Memory B cell (primary cell): ENCODE measurements at regions not wholly inside any gene's neighbourhood (a gene's known extent, or its start where the extent isn't known, plus 50 kb on each side); places are given as distances from the start of the nearest gene placed in this dataset.

Experiments used
- ATAC-seq: fragments of 150-1000 bp; cut with Tn5 transposase; 2 replicates; pipeline ENCODE4 v1.10.0; 2021; ENCODE audit warnings: low read depth, mild to moderate bottlenecking, moderate library complexity
- DNase-seq, 2 donors: peaks; one replicate each; pipeline ENCODE4 v3.0.0; 2022; ENCODE audit warnings: low spot score in 2 of 2
- H3K27ac Mint-ChIP-seq: one replicate; pipeline ENCODE4 v1.8.0; 2022; ENCODE audit warnings: mild to moderate bottlenecking, moderate library complexity, mixed read lengths
- H3K27me3 Mint-ChIP-seq: one replicate; pipeline ENCODE4 v1.8.0; 2022; ENCODE audit warnings: mixed read lengths
- H3K36me3 Mint-ChIP-seq: one replicate; pipeline ENCODE4 v1.8.0; 2022; ENCODE audit warnings: mild to moderate bottlenecking, mixed read lengths
- H3K4me1 Mint-ChIP-seq: one replicate; pipeline ENCODE4 v1.8.0; 2022; ENCODE audit warnings: mixed read lengths
- H3K4me3 Mint-ChIP-seq: one replicate; pipeline ENCODE4 v1.8.0; 2022; ENCODE audit warnings: mild to moderate bottlenecking, moderate library complexity, mixed read lengths
- H3K9me3 Mint-ChIP-seq: one replicate; pipeline ENCODE4 v1.8.0; 2022; ENCODE audit warnings: mixed read lengths

DNA sequence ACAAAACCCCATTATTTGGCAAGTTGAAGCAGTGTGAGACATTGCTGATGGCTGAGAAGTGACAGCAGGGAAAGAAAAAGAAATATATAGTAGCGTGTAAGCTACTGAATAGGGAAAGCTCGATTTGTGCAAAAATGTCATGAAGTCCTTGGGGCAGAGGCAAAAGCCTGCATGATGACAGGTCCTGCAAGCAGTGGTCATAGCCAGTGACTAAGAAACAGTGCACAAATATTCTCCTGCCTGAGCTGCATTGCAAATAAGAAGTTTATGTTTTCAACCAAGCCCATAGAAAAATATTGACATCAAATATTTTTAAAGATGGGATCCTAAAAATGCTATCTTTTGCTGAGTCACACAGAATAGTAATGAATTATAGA is 270.0 kb downstream of the SLITRK6 start:
- Mint-ChIP-seq H3K27ac (no peak overlapping the region), H3K9me3 (peaks cover 2% of the 10 kb centered on the region), H3K4me3 (no peak overlapping the region), H3K36me3 (no peaks in the 10 kb centered on the region), H3K4me1 (no peaks in the 10 kb centered on the region), H3K27me3 (no peaks in the 10 kb centered on the region)
- DNase-seq, result no peak
- no peak for ATAC-seq

DNA sequence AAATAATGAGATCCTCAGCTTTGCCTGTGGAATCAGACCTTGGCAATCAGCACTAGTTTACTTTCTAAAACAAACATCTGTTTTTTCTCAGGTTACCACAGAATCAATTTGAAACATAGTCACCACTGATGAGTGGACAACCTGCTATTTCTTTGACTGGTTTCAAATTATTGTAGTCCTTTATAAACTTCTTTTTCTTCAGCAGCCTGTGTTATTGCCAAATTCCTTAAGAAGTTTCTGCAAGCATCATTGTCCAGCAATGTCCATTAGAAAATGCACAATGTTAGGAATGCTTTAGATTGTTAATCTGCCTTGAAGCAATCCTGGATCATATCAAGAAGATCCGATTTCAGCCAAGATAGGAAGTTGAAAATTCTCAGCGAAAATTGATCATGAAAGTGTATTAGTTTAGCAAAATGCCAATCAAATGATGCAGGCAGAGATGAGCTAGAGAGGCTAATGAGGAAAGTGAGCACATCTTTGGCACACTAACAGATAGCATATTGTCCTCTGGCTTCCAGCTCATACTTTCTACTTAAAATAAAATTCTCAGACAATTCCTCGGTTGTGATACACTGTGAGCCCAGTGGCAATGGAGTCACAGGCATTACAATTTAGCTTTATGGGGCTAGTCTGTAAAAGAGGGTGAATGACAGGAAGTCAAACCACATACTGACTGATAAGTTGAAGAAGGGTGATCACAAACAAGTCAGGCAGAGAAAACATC is 270.6 kb downstream of the SLITRK6 start:
- H3K4me1 Mint-ChIP-seq, result no peaks in the 10 kb centered on the region
- no peak for DNase-seq
- no peak overlapping the region for H3K4me3 Mint-ChIP-seq
- peaks cover 2% of the 10 kb centered on the region for H3K9me3 Mint-ChIP-seq
- H3K27me3 Mint-ChIP-seq, result no peaks in the 10 kb centered on the region
- no peak for ATAC-seq
- H3K36me3 Mint-ChIP-seq, result no peaks in the 10 kb centered on the region
- no peak overlapping the region for H3K27ac Mint-ChIP-seq

DNA sequence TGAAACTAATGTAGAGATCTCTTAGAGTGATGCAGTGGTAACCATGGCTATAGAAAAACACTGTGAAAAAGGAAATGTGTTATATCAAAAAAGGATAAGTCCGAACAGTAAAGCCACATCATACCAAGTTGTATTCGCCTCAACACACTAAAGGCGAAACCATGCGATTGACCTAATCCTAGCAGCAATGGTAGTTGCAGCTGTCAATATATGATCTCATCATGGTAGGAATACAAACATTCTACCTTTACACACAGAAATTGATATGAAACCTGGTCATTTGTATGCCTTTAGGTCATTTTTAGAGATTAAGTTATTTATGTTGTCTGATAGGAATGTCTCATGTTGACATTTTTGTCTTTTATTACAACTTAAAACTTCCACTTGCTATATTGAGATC is 271.9 kb downstream of the SLITRK6 start:
- no peak overlapping the region for H3K27ac Mint-ChIP-seq

DNA sequence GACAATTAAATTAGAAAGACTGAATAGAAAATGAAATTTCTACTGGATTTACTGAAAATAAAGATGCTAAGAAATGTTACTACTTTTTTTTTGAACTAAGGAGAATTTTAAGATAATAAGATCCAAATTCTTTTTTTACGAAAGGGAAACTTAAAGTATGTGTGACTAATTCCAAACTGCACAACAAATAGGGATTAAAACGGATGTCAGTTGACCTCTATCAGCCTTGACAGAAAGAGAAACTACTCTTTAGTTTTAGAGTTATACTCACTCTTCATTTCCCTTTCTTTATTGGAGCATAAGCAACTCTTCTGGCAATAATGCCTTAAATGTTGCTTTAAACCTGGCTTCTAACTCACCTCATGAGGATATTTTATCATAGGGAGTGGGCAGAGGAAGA is 273.8 kb downstream of the SLITRK6 start:
- Mint-ChIP-seq H3K36me3 (no peaks in the 10 kb centered on the region), H3K4me3 (no peak overlapping the region), H3K27ac (no peak overlapping the region), H3K9me3 (no peaks in the 10 kb centered on the region), H3K4me1 (no peaks in the 10 kb centered on the region), H3K27me3 (no peaks in the 10 kb centered on the region)
- no peak for DNase-seq
- ATAC-seq, result no peak

More for the DNA sequence above, 271.9 kb downstream of the SLITRK6 start:
- Mint-ChIP-seq H3K27me3 (no peaks in the 10 kb centered on the region), H3K4me1 (no peaks in the 10 kb centered on the region), H3K36me3 (no peaks in the 10 kb centered on the region), H3K4me3 (no peak overlapping the region), H3K9me3 (no peaks in the 10 kb centered on the region)
- ATAC-seq, result no peak
- no peak for DNase-seq

DNA sequence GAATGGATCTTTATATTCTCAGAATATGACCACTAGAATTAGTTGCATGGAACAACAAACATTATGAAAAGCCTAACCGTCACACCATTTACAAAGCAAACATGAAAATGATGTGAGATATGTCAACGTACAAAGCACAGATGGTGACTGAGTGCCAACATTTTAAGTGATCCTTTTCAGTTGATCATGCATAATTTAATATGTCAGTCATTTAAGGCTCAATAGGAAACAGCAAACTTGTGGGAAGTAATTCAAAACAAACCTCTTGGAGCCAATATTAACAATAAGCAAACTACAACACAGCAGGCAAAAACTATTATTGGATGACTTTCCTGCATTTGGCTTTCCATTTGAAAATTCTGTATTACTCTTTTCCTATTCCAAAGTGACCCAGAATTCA is 277.6 kb downstream of the SLITRK6 start:
- Mint-ChIP-seq H3K9me3 (no peaks in the 10 kb centered on the region), H3K4me1 (no peaks in the 10 kb centered on the region), H3K27ac (no peak overlapping the region), H3K36me3 (no peaks in the 10 kb centered on the region), H3K27me3 (no peaks in the 10 kb centered on the region), H3K4me3 (no peak overlapping the region)
- ATAC-seq (no peak), DNase-seq (no peak)

DNA sequence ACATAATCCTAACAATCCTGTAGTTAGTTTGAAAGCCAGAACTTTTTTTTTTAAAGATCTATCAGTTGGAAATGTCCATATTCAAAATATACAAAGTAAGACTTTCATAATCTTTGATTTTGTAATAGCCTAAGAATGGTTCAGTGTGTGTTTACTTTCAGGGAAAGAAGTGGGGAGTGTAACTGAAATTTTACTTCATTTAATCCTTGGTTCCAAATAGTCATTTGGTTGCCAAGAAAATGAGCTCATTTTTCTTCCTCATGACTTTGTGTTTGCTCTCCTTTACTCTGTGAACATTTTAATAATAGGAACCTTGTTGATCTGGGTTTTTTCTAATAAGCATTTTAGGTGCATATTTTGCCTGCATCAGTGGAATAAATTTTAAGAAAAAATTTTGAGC is 278.8 kb downstream of the SLITRK6 start:
- Mint-ChIP-seq H3K9me3 (peaks cover 3% of the 10 kb centered on the region), H3K27me3 (no peaks in the 10 kb centered on the region), H3K4me1 (no peaks in the 10 kb centered on the region), H3K27ac (no peak overlapping the region), H3K4me3 (no peak overlapping the region), H3K36me3 (no peaks in the 10 kb centered on the region)
- no peak for DNase-seq
- no peak for ATAC-seq

DNA sequence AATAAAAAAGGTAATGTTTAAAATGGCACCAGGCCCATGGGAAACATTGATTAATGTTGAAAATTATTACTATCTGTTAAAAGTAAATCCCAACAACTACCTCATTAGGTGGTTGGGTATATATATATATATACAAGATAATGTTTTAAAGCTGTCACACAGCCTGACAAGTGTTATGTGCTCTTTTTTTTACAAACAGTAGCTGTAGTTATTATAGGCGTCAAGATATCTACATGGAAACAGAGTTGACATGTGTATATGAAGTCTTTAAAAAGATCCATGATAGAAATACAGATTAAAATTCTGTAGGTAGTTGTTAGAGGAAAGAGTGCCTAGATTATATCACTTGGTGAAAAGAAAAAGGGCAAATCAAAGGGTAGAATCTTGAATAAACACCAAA is 279.9 kb downstream of the SLITRK6 start:
- Mint-ChIP-seq H3K4me1 (no peaks in the 10 kb centered on the region), H3K4me3 (no peak overlapping the region), H3K27me3 (no peaks in the 10 kb centered on the region), H3K9me3 (peaks cover 3% of the 10 kb centered on the region), H3K27ac (no peak overlapping the region), H3K36me3 (no peaks in the 10 kb centered on the region)
- no peak for DNase-seq
- ATAC-seq, result no peak

DNA sequence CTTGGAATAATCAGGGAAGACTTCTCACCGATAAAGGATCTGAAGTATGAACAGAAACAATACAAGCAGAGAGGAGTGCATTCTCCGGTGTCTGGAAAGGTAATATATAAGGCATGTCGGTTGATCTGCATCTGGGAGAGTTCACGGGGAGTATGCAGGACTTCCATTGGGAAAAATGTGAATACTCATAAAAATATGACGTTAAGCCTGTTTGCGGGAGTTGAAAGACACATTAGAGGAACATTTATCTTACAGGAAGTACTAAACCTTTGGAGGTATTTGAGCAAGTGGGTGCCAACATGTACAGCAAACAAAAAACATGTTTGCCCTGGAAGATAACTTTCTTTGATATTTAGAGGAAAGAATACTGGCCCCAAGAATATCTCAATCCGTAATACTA is 286.8 kb downstream of the SLITRK6 start:
- no peak overlapping the region for H3K4me3 Mint-ChIP-seq
- ATAC-seq (no peak), DNase-seq (no peak)
- no peak overlapping the region for H3K27ac Mint-ChIP-seq
- peaks cover 3% of the 10 kb centered on the region for H3K9me3 Mint-ChIP-seq
- H3K4me1 Mint-ChIP-seq, result no peaks in the 10 kb centered on the region
- H3K36me3 Mint-ChIP-seq, result no peaks in the 10 kb centered on the region
- H3K27me3 Mint-ChIP-seq, result no peaks in the 10 kb centered on the region

DNA sequence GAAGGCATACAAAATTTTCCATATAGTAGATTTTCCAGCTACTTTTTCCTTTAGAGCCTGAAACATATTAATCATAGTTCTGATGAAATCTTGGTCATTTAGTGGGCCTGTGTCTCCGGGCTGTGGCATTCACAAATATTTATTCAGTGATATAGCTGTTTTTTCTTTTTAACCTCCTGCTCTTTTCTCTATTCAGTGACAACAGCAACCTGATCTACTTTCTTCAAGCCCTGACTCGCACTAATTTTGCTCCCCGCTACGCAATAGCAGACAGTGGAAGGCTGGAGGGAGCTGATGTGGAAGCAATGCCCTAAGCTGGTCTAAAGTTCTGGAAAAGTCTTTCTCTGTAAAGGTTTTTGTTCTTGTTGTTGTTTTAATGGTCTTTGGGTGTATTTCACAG is 289.7 kb downstream of the SLITRK6 start:
- peaks cover 3% of the 10 kb centered on the region for H3K9me3 Mint-ChIP-seq
- no peak overlapping the region for H3K4me3 Mint-ChIP-seq
- H3K27ac Mint-ChIP-seq, result no peak overlapping the region
- no peaks in the 10 kb centered on the region for H3K36me3 Mint-ChIP-seq
- ATAC-seq, result no peak
- H3K27me3 Mint-ChIP-seq, result no peaks in the 10 kb centered on the region
- DNase-seq, result no peak
- no peaks in the 10 kb centered on the region for H3K4me1 Mint-ChIP-seq

DNA sequence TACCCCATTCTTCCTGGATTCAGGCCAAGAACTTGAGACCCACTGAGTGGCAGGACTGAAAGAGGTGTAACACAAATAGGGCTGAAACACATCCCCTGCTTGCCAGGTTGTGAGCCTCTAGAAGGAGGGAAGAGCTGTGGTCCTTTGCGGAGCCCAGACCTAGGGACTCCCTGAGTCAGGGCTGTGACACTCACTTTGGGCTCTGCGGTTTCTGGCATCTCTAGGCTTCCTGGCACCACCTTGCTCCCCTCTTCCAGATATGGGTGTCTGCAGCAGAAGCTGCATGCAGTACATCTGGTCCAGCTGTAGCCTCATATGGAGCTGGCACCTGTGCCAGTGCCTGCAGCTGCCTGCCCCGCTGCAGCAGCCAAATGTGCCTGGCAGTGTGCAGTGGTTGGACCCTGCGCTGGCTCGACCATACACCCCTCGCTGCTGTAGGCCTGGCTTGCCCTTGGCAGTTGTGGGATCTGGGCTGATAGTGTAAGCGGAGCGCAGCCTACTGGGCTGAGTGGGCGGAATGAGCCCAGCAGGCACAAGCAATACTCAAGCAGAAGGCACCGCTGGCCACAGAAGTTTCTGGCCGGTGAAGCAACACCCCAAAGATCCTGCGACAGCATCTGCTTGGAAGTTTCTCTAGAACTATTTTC is 290.4 kb downstream of the SLITRK6 start:
- ATAC-seq (no peak), DNase-seq (no peak)
- Mint-ChIP-seq H3K4me3 (no peak overlapping the region), H3K36me3 (no peaks in the 10 kb centered on the region), H3K4me1 (no peaks in the 10 kb centered on the region), H3K9me3 (peaks cover 3% of the 10 kb centered on the region), H3K27me3 (no peaks in the 10 kb centered on the region), H3K27ac (no peak overlapping the region)

DNA sequence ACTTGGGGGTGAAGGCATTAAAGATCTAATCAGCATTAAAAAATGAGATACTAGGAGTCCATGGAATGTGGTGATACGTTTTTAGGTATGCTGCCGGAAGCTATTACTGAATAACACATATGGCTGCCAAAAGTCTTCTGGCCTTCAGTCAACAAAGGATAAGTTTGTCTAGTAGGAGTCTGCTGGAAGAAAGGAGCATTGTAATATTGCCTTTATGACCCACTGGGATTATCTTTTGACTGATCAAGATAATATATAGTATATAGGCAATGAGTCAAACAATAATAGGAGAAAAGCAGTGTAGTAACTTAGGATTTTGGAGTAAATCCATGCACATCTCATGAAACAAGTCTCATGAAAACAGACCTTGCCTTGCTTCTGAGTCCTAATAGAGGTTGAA is 295.4 kb downstream of the SLITRK6 start:
- Mint-ChIP-seq H3K27me3 (no peaks in the 10 kb centered on the region), H3K4me1 (no peaks in the 10 kb centered on the region), H3K4me3 (no peak overlapping the region), H3K27ac (no peak overlapping the region), H3K36me3 (no peaks in the 10 kb centered on the region), H3K9me3 (peaks cover 3% of the 10 kb centered on the region)
- ATAC-seq (no peak), DNase-seq (no peak)

DNA sequence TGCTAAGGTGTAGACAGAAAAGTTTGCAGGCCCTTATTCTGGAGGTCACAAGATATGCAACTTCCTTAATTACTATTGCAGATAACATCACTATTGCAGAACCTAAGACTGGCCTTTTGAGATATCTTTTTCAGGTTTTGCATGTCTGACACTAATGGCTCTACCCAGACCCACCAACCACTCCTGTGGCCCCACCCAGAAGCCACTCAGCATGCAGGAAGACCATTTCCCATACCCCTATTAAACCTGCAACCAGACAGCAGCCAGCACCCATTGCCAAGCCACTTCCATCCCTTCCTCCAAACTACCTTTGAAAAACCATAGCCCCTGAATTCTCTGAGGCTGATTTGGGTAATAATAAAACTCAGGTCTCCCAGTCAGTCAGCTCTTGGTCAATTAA is 297.6 kb downstream of the SLITRK6 start:
- Mint-ChIP-seq H3K27ac (no peak overlapping the region), H3K4me3 (no peak overlapping the region), H3K4me1 (no peaks in the 10 kb centered on the region), H3K9me3 (peaks cover 3% of the 10 kb centered on the region), H3K36me3 (no peaks in the 10 kb centered on the region), H3K27me3 (no peaks in the 10 kb centered on the region)
- DNase-seq (no peak), ATAC-seq (no peak)

DNA sequence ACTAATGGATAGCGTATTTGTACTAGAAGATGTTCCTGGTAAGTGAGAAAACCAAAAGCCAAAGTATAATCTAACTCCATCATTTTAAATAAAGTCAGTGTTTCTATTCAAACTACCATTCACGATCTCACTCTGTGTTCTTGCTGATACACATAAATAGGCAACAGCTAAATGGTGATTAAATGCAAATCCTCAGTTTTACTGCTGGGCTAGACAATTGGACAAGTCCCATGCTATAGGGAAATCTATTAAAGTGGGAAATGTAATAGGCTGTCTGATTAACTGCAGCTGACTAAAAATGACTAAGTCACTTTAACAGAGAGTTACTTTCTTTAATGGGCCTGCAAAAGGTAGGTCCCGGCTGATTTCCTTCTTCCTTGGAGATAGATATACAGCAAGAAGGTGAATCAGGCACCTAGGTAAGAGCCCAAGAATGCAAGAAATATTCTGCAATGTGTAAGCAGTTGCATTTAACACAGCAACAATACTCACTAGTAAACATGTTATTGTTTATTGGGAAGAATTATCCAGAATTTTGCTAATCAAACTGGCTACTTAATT is 298.4 kb downstream of the SLITRK6 start:
- Mint-ChIP-seq H3K4me3 (no peak overlapping the region), H3K36me3 (no peaks in the 10 kb centered on the region), H3K27ac (no peak overlapping the region), H3K27me3 (no peaks in the 10 kb centered on the region), H3K9me3 (peaks cover 3% of the 10 kb centered on the region), H3K4me1 (no peaks in the 10 kb centered on the region)
- ATAC-seq, result no peak
- DNase-seq, result no peak

DNA sequence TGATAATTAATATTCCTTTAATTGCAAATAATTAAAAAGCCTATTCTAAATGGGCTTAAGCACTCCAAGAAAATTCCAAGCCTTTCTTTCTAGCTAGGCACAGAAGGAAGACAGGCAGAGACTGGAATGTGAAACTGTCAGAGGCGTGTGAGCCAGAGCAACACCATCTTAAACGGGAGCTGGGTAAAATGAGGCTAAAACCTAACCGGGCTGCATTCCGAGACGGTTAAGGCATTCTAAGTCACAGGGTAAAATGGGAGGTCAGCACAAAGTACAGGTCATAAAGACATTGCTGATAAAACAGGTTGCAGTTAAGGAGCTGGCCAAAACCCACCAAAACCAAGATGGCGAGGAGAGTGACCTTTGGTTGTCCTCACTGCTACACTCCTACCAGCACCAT is 300.4 kb downstream of the SLITRK6 start:
- H3K27ac Mint-ChIP-seq, result no peak overlapping the region
- H3K9me3 Mint-ChIP-seq, result peaks cover under 1% of the 10 kb centered on the region
- no peak for ATAC-seq
- no peak overlapping the region for H3K4me3 Mint-ChIP-seq
- H3K4me1 Mint-ChIP-seq, result no peaks in the 10 kb centered on the region
- H3K36me3 Mint-ChIP-seq, result no peaks in the 10 kb centered on the region
- DNase-seq, result no peak
- no peaks in the 10 kb centered on the region for H3K27me3 Mint-ChIP-seq

DNA sequence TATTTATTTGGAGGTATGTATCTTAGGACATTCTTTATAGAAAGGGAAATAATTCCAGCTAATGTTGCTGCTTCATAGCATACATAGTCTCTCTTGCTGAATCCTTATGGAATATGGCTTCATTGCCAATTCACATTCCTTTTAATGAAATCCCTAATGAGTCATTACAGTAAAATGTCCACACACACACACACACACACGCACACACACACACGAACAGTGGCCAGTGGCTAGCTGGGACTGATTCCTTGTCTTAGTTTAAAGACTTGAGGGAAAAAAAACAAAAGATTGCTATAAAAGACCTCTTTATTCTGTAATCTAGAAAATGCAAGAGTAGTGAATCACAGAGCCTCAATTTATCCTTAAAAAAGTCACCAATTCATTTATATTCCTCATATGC is 301.6 kb downstream of the SLITRK6 start:
- no peaks in the 10 kb centered on the region for H3K4me1 Mint-ChIP-seq
- ATAC-seq (no peak), DNase-seq (no peak)
- H3K4me3 Mint-ChIP-seq, result no peak overlapping the region
- peaks cover 3% of the 10 kb centered on the region for H3K9me3 Mint-ChIP-seq
- H3K27me3 Mint-ChIP-seq, result no peaks in the 10 kb centered on the region
- no peak overlapping the region for H3K27ac Mint-ChIP-seq
- H3K36me3 Mint-ChIP-seq, result no peaks in the 10 kb centered on the region
